OCI-LY3 (cell line): ENCODE measurements at regions not wholly inside any gene's neighbourhood (a gene's known extent, or its start where the extent isn't known, plus 50 kb on each side); places are given as distances from the start of the nearest gene placed in this dataset.

Experiments used
- H2AFZ ChIP-seq: fragments of 200-600, 300-600 bp; shearing (Covaris generic); 2 replicates; pipeline ENCODE4 v1.6.0; 2014; ENCODE audit warnings: antibody characterized with exemption, low read depth, low read length
- H3K27ac ChIP-seq: fragments of 200-600, 300-600 bp; sonication (generic); 2 replicates; pipeline ENCODE4 v1.5.1; 2014; ENCODE audit warnings: mild to moderate bottlenecking, low read length, moderate library complexity, mixed read lengths
- H3K27me3 ChIP-seq: fragments of 200-600, 300-600 bp; sonication (generic); 2 replicates; pipeline ENCODE4 v1.6.1; 2014; ENCODE audit warnings: low read depth, low read length, mixed read lengths
- H3K36me3 ChIP-seq: fragments of 200-600, 300-600 bp; sonication (generic); replicated peaks from 2 replicates; pipeline ENCODE3; 2014; ENCODE audit warnings: low read depth, low read length, mixed read lengths
- H3K4me1 ChIP-seq: fragments of 300-600, 200-600 bp; sonication (generic); 2 replicates; pipeline ENCODE4 v1.6.1; 2014; ENCODE audit warnings: low read length, mixed read lengths
- H3K4me2 ChIP-seq: fragments of 200-600, 300-600 bp; sonication (generic); 2 replicates; pipeline ENCODE4 v1.6.1; 2014; ENCODE audit warnings: low read length, mixed read lengths
- H3K4me3 ChIP-seq: fragments of 300-600, 200-600 bp; sonication (generic); 2 replicates; pipeline ENCODE4 v1.5.1; 2014; ENCODE audit warnings: antibody characterized with exemption, mild to moderate bottlenecking, low read length, moderate library complexity
- H3K79me2 ChIP-seq: fragments of 300-600, 200-600 bp; shearing (Covaris generic); 2 replicates; pipeline ENCODE4 v1.6.1; 2014; ENCODE audit warnings: mild to moderate bottlenecking, low read length, mixed read lengths
- H3K9ac ChIP-seq: fragments of 300-600, 200-600 bp; shearing (Covaris generic); 2 replicates; pipeline ENCODE4 v1.6.0; 2014; ENCODE audit warnings: mild to moderate bottlenecking, low read length, moderate library complexity
- H3K9me3 ChIP-seq: fragments of 200-600, 300-600 bp; shearing (Covaris generic); 2 replicates; pipeline ENCODE4 v1.6.1; 2014; ENCODE audit warnings: low read length, mixed read lengths; ENCODE audit not compliant: insufficient read depth
- H4K20me1 ChIP-seq: fragments of 200-600, 300-600 bp; sonication (generic); 2 replicates; pipeline ENCODE4 v1.6.1; 2016; ENCODE audit warnings: low read length, mixed read lengths; ENCODE audit not compliant: insufficient read depth
- CTCF ChIP-seq: fragments of 200-600, 300-600 bp; sonication (generic); IDR thresholded peaks from 2 replicates; pipeline ENCODE4 v1.5.1; 2014; ENCODE audit warnings: antibody characterized with exemption, low read length, low read depth
- EZH2phosphoT487 ChIP-seq: fragments of 200-600 bp; shearing (Covaris generic); IDR thresholded peaks from 2 replicates; pipeline ENCODE4 v1.6.1; 2018; ENCODE audit warnings: antibody characterized with exemption, mixed run types, low read depth

GRCh38 chr2:48146552-48146951, 167.9 kb upstream of the FOXN2 start:
- H3K27ac ChIP-seq, result no peak overlapping the region
- H2AFZ ChIP-seq, result no peak overlapping the region
- H3K9me3 ChIP-seq, result no peaks in the 10 kb centered on the region
- no peak overlapping the region for H3K4me3 ChIP-seq
- no peak overlapping the region for H3K4me2 ChIP-seq
- no peaks in the 10 kb centered on the region for H4K20me1 ChIP-seq
- no peak overlapping the region for H3K9ac ChIP-seq
- no peaks in the 10 kb centered on the region for H3K36me3 ChIP-seq
- H3K27me3 ChIP-seq, result no peaks in the 10 kb centered on the region
- TF ChIP-seq EZH2phosphoT487, result no peak
- TF ChIP-seq CTCF, result no peak
- no peaks in the 10 kb centered on the region for H3K79me2 ChIP-seq
- no peaks in the 10 kb centered on the region for H3K4me1 ChIP-seq

GRCh38 chr2:48147719-48148118, 166.8 kb upstream of the FOXN2 start:
- H3K4me3 ChIP-seq, result no peak overlapping the region
- H3K9ac ChIP-seq, result no peak overlapping the region
- H3K79me2 ChIP-seq, result no peaks in the 10 kb centered on the region
- no peaks in the 10 kb centered on the region for H3K9me3 ChIP-seq
- H4K20me1 ChIP-seq, result no peaks in the 10 kb centered on the region
- no peak overlapping the region for H2AFZ ChIP-seq
- no peaks in the 10 kb centered on the region for H3K4me1 ChIP-seq
- TF ChIP-seq EZH2phosphoT487, result no peak
- no peak for TF ChIP-seq CTCF
- H3K27me3 ChIP-seq, result no peaks in the 10 kb centered on the region
- no peak overlapping the region for H3K4me2 ChIP-seq
- no peaks in the 10 kb centered on the region for H3K36me3 ChIP-seq
- H3K27ac ChIP-seq, result no peak overlapping the region

- TF ChIP-seq CTCF, result no peak
- no peak for TF ChIP-seq EZH2phosphoT487
- Histone ChIP-seq H3K4me3 (no peak overlapping the region), H3K36me3 (no peaks in the 10 kb centered on the region), H3K27me3 (no peaks in the 10 kb centered on the region), H2AFZ (no peak overlapping the region), H3K4me2 (no peak overlapping the region), H3K4me1 (no peaks in the 10 kb centered on the region), H3K9me3 (no peaks in the 10 kb centered on the region), H3K9ac (no peak overlapping the region), H4K20me1 (no peaks in the 10 kb centered on the region), H3K27ac (no peak overlapping the region), H3K79me2 (no peaks in the 10 kb centered on the region)
These were observed 165.5 kb upstream of the FOXN2 start for GRCh38 chr2:48148841-48149430.

- TF ChIP-seq EZH2phosphoT487, result no peak
- TF ChIP-seq CTCF, result no peak
- Histone ChIP-seq H3K27me3 (no peaks in the 10 kb centered on the region), H3K4me3 (no peak overlapping the region), H3K79me2 (no peaks in the 10 kb centered on the region), H3K9ac (no peak overlapping the region), H3K9me3 (peaks cover 11% of the 10 kb centered on the region; the same call in 1 of the 2 replicates), H3K27ac (no peak overlapping the region), H3K4me1 (no peaks in the 10 kb centered on the region), H3K4me2 (no peak overlapping the region), H3K36me3 (peaks cover 3% of the 10 kb centered on the region), H2AFZ (no peak overlapping the region), H4K20me1 (no peaks in the 10 kb centered on the region)
These were observed 157.3 kb upstream of the FOXN2 start for GRCh38 chr2:48157150-48157549.
